ENCODE measurements at regions not wholly inside any gene's neighbourhood (a gene's known extent, or its start where the extent isn't known, plus 50 kb on each side); places are given as distances from the start of the nearest gene placed in this dataset.
"Not testable (repeated sequence)": the region's sequence is repeated elsewhere in the genome, so short reads cannot be mapped to it uniquely, and the experiment has no call there.

- no peak for DNase-seq (ENCODE audit: low read depth)
These were observed 121.1 kb downstream of the TRIM27 start for GRCh38 chr6:28802417-28803336.

- DNase-seq (ENCODE audit: low read depth), result no peak
These were observed 120.5 kb downstream of the TRIM27 start for GRCh38 chr6:28803337-28803709.

- no peak for DNase-seq (ENCODE audit: low read depth)
These were observed 116.0 kb downstream of the TRIM27 start for GRCh38 chr6:28807682-28808280.

- no peak for DNase-seq (ENCODE audit: low read depth)
These were observed 115.4 kb downstream of the TRIM27 start for GRCh38 chr6:28808383-28808782.

- DNase-seq (ENCODE audit: low read depth), result no peak
These were observed 113.7 kb downstream of the TRIM27 start for GRCh38 chr6:28809947-28810658.

GRCh38 chr6:28810659-28811053 lies 113.1 kb downstream of the TRIM27 start:
- DNase-seq (ENCODE audit: low read depth), result no peak

GRCh38 chr6:28811873-28812272 lies 111.9 kb downstream of the TRIM27 start:
- no peak for DNase-seq (ENCODE audit: low read depth)

- no peak for DNase-seq (ENCODE audit: low read depth)
These were observed 110.8 kb downstream of the TRIM27 start for GRCh38 chr6:28812778-28813569.

- no peak for DNase-seq (ENCODE audit: low read depth)
These were observed 109.5 kb downstream of the TRIM27 start for GRCh38 chr6:28814032-28814976.

GRCh38 chr6:28816339-28816908 lies 107.4 kb downstream of the TRIM27 start:
- DNase-seq (ENCODE audit: low read depth), result no peak

GRCh38 chr6:28816909-28817807 lies 106.6 kb downstream of the TRIM27 start:
- DNase-seq (ENCODE audit: low read depth), result no peak

- no peak for DNase-seq (ENCODE audit: low read depth)
These were observed 106.0 kb downstream of the TRIM27 start for GRCh38 chr6:28817808-28818145.

GRCh38 chr6:28824793-28825731 lies 98.7 kb downstream of the TRIM27 start:
- DNase-seq (ENCODE audit: low read depth), result no peak

GRCh38 chr6:28825732-28826293 lies 98.0 kb downstream of the TRIM27 start:
- DNase-seq (ENCODE audit: low read depth), result no peak

- not testable (repeated sequence) for DNase-seq (ENCODE audit: low read depth)
These were observed 92.1 kb downstream of the TRIM27 start for GRCh38 chr6:28831683-28832082.

GRCh38 chr6:28836703-28837102 lies 87.1 kb downstream of the TRIM27 start:
- DNase-seq (ENCODE audit: low read depth), result not testable (repeated sequence)

GRCh38 chr6:28838289-28838633 lies 85.5 kb downstream of the TRIM27 start:
- DNase-seq (ENCODE audit: low read depth), result peak; percentile 47

Data from stromal cell of bone marrow (primary cell).